Lower leg skin (tissue), 4 donors: ENCODE measurements at regions not wholly inside any gene's neighbourhood (a gene's known extent, or its start where the extent isn't known, plus 50 kb on each side); places are given as distances from the start of the nearest gene placed in this dataset.

Source experiments
- DNase-seq, 2 donors: peaks; one replicate each; pipeline ENCODE4 v3.0.0-alpha.2; 2019; ENCODE audit warnings: low spot score in 2 of 2
- H3K4me3 ChIP-seq: fragments of 200-600 bp; sonication (generic); 2 replicates; pipeline ENCODE4 v1.5.1; 2017; ENCODE audit warnings: mild to moderate bottlenecking, low read depth; ENCODE audit not compliant: poor library complexity, severe bottlenecking
- CTCF ChIP-seq, 3 donors: fragments of 450-650 bp; IDR thresholded peaks; one replicate each; pipeline ENCODE4 v1.5.1; 2016; ENCODE audit warnings: antibody characterized with exemption in 3 of 3, mild to moderate bottlenecking in 3 of 3, moderate library complexity in 2 of 3
- POLR2A ChIP-seq, 2 donors: fragments of 450-650 bp; IDR thresholded peaks; one replicate each; pipeline ENCODE4 v1.6.1; 2016 to 2017; ENCODE audit warnings: antibody characterized with exemption in 2 of 2, mild to moderate bottlenecking in 1 of 2, moderate library complexity in 1 of 2
- WGBS, 2 donors: methylation state at CpG; one replicate each; pipeline ENCODE4 v1.1.5; 2018; 5-methylcytosine and 5-hydroxymethylcytosine counted together
- intact Hi-C: fragments of 100-400 bp; cut with DNase I; formaldehyde crosslinking; loops from one replicate; pipeline ENCODE4 v1.15.0; 2023; ENCODE audit warnings: low total_unique reads

GRCh38 chr10:8489823-8490222, 435.3 kb downstream of the GATA3 start:
- intact Hi-C loops = no loop called here
- no peak for DNase-seq
- 70 to 80% methylated on average over 6 of the region's 6 CpGs for WGBS, 2 donors
- TF ChIP-seq POLR2A (IDR thresholded peaks at IDR 0.05) (no peak), CTCF (IDR thresholded peaks at IDR 0.05) (no peak)
- no peak overlapping the region for H3K4me3 ChIP-seq

GRCh38 chr10:8498290-8498689, 443.8 kb downstream of the GATA3 start:
- DNase-seq = no peak
- WGBS, 2 donors = 92 to 98% methylated on average over 1 of the region's 1 CpG
- TF ChIP-seq CTCF (IDR thresholded peaks at IDR 0.05) (no peak), POLR2A (IDR thresholded peaks at IDR 0.05) (no peak)
- H3K4me3 ChIP-seq = no peak overlapping the region
- intact Hi-C loops = no loop called here

GRCh38 chr10:8498881-8499280, 444.4 kb downstream of the GATA3 start:
- H3K4me3 ChIP-seq = no peak overlapping the region
- intact Hi-C loops = no loop called here
- 62 to 66% methylated on average over 4 of the region's 4 CpGs for WGBS, 2 donors
- TF ChIP-seq POLR2A (IDR thresholded peaks at IDR 0.05) = no peak
- no peak for TF ChIP-seq CTCF (IDR thresholded peaks at IDR 0.05)
- DNase-seq = no peak

GRCh38 chr10:8499312-8499711, 444.8 kb downstream of the GATA3 start:
- intact Hi-C loops = no loop called here
- no peak overlapping the region for H3K4me3 ChIP-seq
- TF ChIP-seq POLR2A (IDR thresholded peaks at IDR 0.05) (no peak), CTCF (IDR thresholded peaks at IDR 0.05) (no peak)
- DNase-seq = no peak
- 69 to 70% methylated on average over 4 of the region's 4 CpGs for WGBS, 2 donors

GRCh38 chr10:8499752-8500390, 445.4 kb downstream of the GATA3 start:
- no peak for DNase-seq
- H3K4me3 ChIP-seq = no peak overlapping the region
- intact Hi-C loops = no loop called here
- TF ChIP-seq POLR2A (IDR thresholded peaks at IDR 0.05) (no peak), CTCF (IDR thresholded peaks at IDR 0.05) (no peak)

GRCh38 chr10:8502573-8502972, 448.1 kb downstream of the GATA3 start:
- no peak overlapping the region for H3K4me3 ChIP-seq
- no peak for DNase-seq
- 51 to 61% methylated on average over 5 of the region's 5 CpGs for WGBS, 2 donors
- TF ChIP-seq CTCF (IDR thresholded peaks at IDR 0.05) = no peak
- TF ChIP-seq POLR2A (IDR thresholded peaks at IDR 0.05) = no peak
- intact Hi-C loops = no loop called here
